Midbrain (tissue), 1 donor: ENCODE measurements at regions not wholly inside any gene's neighbourhood (a gene's known extent, or its start where the extent isn't known, plus 50 kb on each side); places are given as distances from the start of the nearest gene placed in this dataset.

ENCODE experiments used
- DNase-seq: peaks from one replicate; lab custom pipeline; 2025; lab: John Stamatoyannopoulos, UW

- no peak for DNase-seq
Measured at GRCh38 chr5:2492476-2492875, 259.0 kb downstream of the IRX2 start.

DNA sequence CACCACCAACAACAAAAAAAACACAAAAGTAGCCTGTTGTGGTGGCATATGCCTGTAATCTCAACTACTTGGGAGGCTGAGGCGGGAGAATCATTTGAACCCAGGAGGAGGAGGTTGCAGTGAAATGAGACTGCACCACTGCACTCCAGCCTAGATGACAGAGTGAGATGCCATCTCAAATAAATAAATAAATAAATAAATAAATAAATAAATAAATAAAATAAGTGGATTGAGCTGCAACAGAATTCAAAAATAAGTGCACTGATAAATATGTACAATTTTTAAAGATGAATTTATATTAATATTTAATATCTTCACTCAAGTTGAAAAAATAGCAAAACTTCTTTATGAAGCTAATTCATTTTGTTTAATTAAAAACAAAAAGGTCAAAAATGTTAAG lies 259.6 kb downstream of the IRX2 start:
- no peak for DNase-seq

GRCh38 chr5:2489306-2489705 lies 262.2 kb downstream of the IRX2 start:
- DNase-seq = no peak

- DNase-seq = no peak
Measured at GRCh38 chr5:2488593-2488992, 262.9 kb downstream of the IRX2 start.

- DNase-seq = no peak
Measured at GRCh38 chr5:2487152-2487763, 264.2 kb downstream of the IRX2 start.

- DNase-seq = no peak
Measured at GRCh38 chr5:2486373-2486772, 265.1 kb downstream of the IRX2 start.

DNA sequence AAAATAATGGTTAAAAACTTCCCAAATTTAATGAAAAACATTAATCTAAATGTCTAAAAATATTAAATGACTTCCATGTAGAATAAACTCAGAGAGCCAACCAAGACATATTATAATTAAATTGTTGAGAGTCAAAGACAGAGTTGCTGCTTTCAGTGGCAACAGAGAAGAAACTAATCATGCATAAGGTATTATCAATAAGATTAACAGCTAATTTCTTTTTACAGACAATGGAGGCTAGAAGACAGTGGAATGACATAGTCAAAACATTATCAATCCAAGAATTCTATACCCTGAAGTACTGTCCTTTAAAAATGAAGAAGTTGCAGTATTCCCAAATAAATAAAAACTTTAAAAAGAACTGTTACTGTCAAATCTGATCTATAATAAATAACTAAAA lies 268.7 kb downstream of the IRX2 start:
- DNase-seq = no peak

GRCh38 chr5:2480871-2481270 lies 270.6 kb downstream of the IRX2 start:
- DNase-seq = no peak

GRCh38 chr5:2475902-2476301 lies 275.6 kb downstream of the IRX2 start:
- no peak for DNase-seq

DNA sequence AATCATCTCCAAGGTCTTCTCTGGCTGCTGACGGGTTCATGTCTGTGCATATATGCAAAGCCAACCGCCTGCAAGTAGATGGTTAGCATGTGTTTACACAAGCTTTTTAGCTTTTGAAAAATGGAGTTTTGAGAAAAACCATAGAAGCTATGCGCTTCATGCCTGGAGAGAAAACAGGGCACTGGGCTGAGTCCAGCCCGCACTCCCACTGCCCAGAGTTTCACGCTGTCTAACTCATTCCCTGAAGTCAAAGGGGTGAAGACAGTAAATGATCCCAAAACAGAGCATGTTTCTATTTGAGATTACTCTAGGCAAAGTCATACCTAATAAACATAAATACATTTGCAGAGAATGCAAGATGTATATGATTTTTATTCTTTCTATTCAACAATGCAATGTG lies 278.8 kb downstream of the IRX2 start:
- no peak for DNase-seq

DNA sequence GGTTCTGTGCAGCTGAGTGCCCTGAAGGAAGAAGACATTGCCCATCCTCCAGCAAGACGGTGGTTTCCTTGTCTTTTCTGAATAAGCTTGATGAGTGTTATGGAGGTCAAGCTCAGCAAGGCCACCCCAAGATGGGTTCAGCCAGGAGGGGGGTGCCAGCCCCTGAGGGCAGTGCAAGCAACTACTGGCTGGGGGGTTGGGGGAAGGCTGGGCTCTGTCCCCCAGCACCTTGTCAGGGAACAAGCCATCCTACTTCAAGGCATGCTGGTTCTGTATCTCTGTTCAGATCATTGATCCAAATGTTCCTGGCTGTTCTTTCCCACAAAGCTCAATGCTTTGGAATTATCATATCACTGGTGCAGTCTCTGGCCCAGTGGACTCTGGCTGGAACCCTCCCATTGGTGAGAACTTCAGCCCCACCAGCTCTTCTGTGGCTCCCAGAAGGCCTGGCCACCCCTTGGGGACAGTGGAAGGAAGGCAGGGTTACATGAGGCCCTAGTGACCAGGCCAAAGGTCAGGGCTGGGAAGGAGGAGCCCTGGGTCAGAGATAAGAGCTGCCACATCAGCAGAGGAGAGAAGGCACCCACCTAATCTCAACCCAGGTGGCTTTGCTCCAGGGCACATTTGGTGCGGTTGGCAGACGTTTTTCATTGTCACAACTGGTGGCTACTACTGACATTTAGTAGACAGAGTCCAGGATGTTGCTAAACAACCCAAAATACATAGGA lies 280.2 kb downstream of the IRX2 start:
- DNase-seq = no peak

DNA sequence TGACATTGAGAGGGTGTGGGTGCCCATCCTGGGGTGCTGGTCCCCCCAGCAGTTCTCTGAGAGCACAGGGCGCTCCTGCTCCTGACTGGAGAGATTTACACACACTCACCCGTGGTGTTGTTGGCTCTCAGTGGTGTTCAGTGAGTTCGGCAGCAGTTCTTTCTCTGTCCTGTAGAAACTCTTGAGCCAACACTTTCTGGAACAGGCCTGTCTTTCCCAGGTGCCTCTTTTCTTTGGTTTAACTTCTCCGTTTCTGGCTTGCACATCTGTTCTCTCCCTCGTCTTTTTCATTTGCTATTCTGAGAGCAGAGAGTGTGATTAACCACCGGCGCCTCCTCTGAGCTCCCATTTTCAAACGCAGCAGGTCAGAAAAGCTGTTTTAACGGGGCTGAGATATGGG lies 284.5 kb downstream of the IRX2 start:
- no peak for DNase-seq

DNA sequence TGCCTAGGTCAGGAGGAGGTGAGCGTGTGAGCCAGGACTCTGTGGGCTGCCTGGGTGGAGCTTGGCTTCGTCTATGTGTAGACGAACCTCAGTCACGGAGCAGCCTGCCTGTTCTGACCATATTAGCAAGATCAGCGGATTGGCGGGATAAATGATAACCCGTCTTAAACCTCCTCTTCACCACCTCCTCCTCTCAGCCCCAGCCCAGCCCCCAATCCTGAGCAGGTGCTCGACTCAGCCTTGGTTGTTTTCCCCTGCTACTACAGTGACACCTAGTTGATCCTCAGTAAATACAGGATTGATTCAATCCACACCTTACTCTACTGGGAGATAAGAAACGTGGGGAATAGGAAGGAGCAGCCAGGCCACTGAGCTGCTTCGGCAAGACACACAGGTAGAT lies 286.1 kb downstream of the IRX2 start:
- no peak for DNase-seq

DNA sequence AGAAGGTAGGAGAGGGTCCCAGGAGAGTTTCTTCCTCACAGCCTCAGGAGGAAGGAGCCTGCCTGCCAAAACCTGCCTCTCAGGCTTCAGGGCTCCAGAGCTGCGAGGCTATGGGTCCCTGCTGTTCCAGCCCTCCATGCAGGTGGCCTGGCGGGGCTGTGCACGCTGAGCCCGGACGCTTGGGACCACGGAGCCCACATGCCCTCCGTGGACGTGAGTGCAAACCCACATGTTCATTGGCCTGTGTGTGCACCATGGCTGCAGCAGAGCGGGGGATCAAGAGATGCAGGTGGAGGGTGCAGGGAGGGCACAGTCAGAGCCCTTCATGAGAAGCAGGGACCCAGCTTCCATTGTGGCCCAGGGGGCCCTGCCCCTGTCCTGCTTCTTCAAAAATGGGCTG lies 287.3 kb downstream of the IRX2 start:
- no peak for DNase-seq

GRCh38 chr5:2461701-2462691 lies 289.5 kb downstream of the IRX2 start:
- DNase-seq = no peak

GRCh38 chr5:2460098-2460497 lies 291.4 kb downstream of the IRX2 start:
- no peak for DNase-seq

GRCh38 chr5:2459251-2459650 lies 292.2 kb downstream of the IRX2 start:
- DNase-seq = no peak

- DNase-seq = no peak
Measured at GRCh38 chr5:2455878-2456277, 295.6 kb downstream of the IRX2 start.

DNA sequence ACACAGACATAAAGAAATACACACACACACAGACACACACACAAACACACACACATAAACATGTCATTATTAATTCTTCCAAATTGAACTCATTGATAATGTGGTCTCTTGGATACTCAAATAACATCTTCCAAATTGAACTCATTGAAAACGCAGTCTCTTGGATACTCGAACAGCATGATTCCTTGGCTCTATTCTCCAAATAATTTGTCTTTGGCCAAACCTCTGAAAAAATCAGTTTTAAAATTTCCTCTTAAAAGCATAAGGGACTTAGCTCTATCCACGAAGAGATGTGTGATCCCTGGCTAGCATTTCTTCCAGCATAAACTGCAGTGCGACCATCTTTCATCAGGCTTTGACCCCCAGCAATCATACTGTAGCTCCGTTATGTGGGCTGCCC lies 296.6 kb downstream of the IRX2 start:
- DNase-seq = no peak

GRCh38 chr5:2453781-2454180 lies 297.7 kb downstream of the IRX2 start:
- no peak for DNase-seq

- no peak for DNase-seq
Measured at GRCh38 chr5:2451100-2451499, 300.4 kb downstream of the IRX2 start.

DNA sequence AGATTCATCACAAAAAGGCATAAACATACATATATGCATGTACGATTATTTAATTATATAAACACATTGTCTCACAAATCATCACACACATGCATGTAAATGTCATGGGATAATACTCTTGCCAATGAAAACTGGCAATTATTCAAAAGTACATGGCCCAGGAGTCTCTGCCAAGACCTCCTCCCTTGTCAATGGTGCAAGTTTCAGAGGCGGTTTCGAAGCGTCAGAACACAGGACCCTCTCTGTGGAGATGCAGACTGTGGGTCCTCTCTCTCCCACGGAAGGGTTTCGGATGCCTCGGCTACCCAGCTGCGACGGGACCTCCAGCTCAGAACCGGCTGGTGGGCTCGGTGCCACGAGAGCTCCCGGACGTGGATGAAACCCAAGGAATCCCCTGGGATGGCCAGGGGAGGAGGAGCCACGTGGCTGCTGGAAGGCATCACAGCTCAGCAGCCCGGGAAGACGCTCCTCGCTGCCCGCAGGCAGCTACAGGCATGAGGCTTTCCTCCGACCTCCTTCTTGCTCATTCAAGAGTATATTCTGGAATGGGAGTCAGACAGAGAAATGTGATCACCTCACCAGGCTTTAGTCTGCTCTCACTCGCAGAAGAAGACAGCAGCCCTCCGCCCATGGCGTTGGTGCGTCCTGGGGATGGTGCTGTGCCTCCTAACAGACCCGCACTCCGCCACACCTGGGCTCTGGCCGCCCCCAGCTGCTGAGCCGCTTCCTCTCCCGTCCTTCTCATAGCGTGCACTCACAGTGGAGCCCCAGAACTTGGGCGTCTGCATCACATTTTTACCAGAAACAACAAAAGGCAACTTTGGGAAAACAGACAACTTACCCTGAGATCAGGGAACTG lies 308.8 kb downstream of the IRX2 start:
- DNase-seq = no peak
